Stimulated activated CD4-positive, alpha-beta T cell treated with anti-CD3 and anti-CD28 coated beads, Interleukin-15, amount 100 ng/mL, for 24 hours (primary cell): ENCODE measurements at regions not wholly inside any gene's neighbourhood (a gene's known extent, or its start where the extent isn't known, plus 50 kb on each side); places are given as distances from the start of the nearest gene placed in this dataset.

ENCODE experiments used
- DNase-seq: peaks from one replicate; pipeline ENCODE4 v3.0.0-alpha.2; 2020

GRCh38 chr15:61318802-61319525, 89.9 kb upstream of the RORA start:
- DNase-seq, result no peak

GRCh38 chr15:61318301-61318700, 89.2 kb upstream of the RORA start:
- no peak for DNase-seq

GRCh38 chr15:61315471-61315870, 86.4 kb upstream of the RORA start:
- DNase-seq, result no peak

GRCh38 chr15:61314427-61314826, 85.3 kb upstream of the RORA start:
- DNase-seq, result no peak

- no peak for DNase-seq
Observed at GRCh38 chr15:61309617-61310016, 80.5 kb upstream of the RORA start.

GRCh38 chr15:61309031-61309511, 80.0 kb upstream of the RORA start:
- DNase-seq, result no peak

- no peak for DNase-seq
Observed at GRCh38 chr15:61308437-61308836, 79.3 kb upstream of the RORA start.

- no peak for DNase-seq
Observed at GRCh38 chr15:61307474-61307873, 78.4 kb upstream of the RORA start.

GRCh38 chr15:61301701-61302100, 72.6 kb upstream of the RORA start:
- no peak for DNase-seq

GRCh38 chr15:61299075-61299763, 70.1 kb upstream of the RORA start:
- DNase-seq, result no peak

GRCh38 chr15:61295239-61295638, 66.1 kb upstream of the RORA start:
- no peak for DNase-seq

- no peak for DNase-seq
Observed at GRCh38 chr15:61282661-61283060, 53.6 kb upstream of the RORA start.

GRCh38 chr15:61281328-61281727, 52.2 kb upstream of the RORA start:
- DNase-seq, result no peak
